Transverse colon (tissue), 4 donors: ENCODE measurements at regions not wholly inside any gene's neighbourhood (a gene's known extent, or its start where the extent isn't known, plus 50 kb on each side); places are given as distances from the start of the nearest gene placed in this dataset.

Source experiments
- POLR2A ChIP-seq: fragments of 450-650 bp; IDR thresholded peaks from one replicate; pipeline ENCODE4 v1.6.1; 2016; ENCODE audit warnings: antibody characterized with exemption, mild to moderate bottlenecking, moderate library complexity
- POLR2AphosphoS5 ChIP-seq, 3 donors: sonication (generic); formaldehyde crosslinking; IDR thresholded peaks; one replicate each; pipeline ENCODE4 v1.6.1; 2016; ENCODE audit warnings: antibody characterized with exemption in 3 of 3
- TF ChIP-seq, protein P1 (sequence below), 5 experiments: fragments of 200-600 bp in 3 of 5; fragments of 450-650 bp in 2 of 5; sonication (generic) in 3 of 5; IDR thresholded peaks; 1 replicate in 2 of 5; 2 replicates in 3 of 5; pipeline ENCODE4 v1.5.1; 2016 to 2017; ENCODE audit warnings: antibody characterized with exemption in 5 of 5, inconsistent platforms in 3 of 5, mild to moderate bottlenecking in 2 of 5, moderate library complexity in 1 of 5

DNA sequence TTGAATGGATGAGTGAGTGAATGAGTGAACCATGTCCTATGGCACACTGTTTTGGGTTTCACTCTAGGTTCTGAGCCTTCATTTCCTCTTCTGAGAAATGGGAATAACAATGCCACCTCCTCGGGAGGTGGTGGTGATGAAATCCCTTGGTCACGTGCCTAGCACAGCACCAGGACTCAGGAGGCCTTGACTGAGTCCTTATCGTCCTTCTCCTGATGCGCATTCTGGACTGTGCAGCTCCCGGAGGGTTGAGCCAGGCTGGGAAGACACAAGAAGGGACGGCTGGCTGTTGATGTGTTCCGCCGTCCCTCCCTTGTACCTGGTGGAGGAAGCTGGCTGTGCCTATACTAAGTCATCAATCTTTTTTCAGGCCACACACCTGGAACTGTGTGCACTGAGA, 437.3 kb downstream of the ZNF521 start:
- TF ChIP-seq, protein P1, sequence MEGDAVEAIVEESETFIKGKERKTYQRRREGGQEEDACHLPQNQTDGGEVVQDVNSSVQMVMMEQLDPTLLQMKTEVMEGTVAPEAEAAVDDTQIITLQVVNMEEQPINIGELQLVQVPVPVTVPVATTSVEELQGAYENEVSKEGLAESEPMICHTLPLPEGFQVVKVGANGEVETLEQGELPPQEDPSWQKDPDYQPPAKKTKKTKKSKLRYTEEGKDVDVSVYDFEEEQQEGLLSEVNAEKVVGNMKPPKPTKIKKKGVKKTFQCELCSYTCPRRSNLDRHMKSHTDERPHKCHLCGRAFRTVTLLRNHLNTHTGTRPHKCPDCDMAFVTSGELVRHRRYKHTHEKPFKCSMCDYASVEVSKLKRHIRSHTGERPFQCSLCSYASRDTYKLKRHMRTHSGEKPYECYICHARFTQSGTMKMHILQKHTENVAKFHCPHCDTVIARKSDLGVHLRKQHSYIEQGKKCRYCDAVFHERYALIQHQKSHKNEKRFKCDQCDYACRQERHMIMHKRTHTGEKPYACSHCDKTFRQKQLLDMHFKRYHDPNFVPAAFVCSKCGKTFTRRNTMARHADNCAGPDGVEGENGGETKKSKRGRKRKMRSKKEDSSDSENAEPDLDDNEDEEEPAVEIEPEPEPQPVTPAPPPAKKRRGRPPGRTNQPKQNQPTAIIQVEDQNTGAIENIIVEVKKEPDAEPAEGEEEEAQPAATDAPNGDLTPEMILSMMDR (IDR thresholded peaks at IDR 0.05) = no peak
- TF ChIP-seq POLR2A (no peak), POLR2AphosphoS5 (IDR thresholded peaks at IDR 0.05) (no peak)
